Breast epithelium (tissue), 3 donors: ENCODE measurements at regions not wholly inside any gene's neighbourhood (a gene's known extent, or its start where the extent isn't known, plus 50 kb on each side); places are given as distances from the start of the nearest gene placed in this dataset.
"Not testable (repeated sequence)": the region's sequence is repeated elsewhere in the genome, so short reads cannot be mapped to it uniquely, and the experiment has no call there.

Experiments
- CTCF ChIP-seq, 3 donors: fragments of 450-650 bp; IDR thresholded peaks; one replicate each; pipeline ENCODE4 v1.5.1; 2016 to 2017; ENCODE audit warnings: antibody characterized with exemption in 3 of 3, mild to moderate bottlenecking in 3 of 3, moderate library complexity in 3 of 3
- POLR2A ChIP-seq: fragments of 450-650 bp; IDR thresholded peaks from one replicate; pipeline ENCODE4 v1.6.1; 2016; ENCODE audit warnings: antibody characterized with exemption, mild to moderate bottlenecking, moderate library complexity
- POLR2AphosphoS5 ChIP-seq, 3 donors: sonication (generic); formaldehyde crosslinking; IDR thresholded peaks; one replicate each; pipeline ENCODE4 v1.6.1; 2017; ENCODE audit warnings: antibody characterized with exemption in 3 of 3

- not testable (repeated sequence) for TF ChIP-seq POLR2A; CTCF (IDR thresholded peaks at IDR 0.05); POLR2AphosphoS5 (IDR thresholded peaks at IDR 0.05)
Measured at GRCh38 chr7:63753160-63753559, 245.5 kb upstream of the ZNF722 start.
